Ecto neural progenitor cell (in vitro differentiated cells): ENCODE measurements at regions not wholly inside any gene's neighbourhood (a gene's known extent, or its start where the extent isn't known, plus 50 kb on each side); places are given as distances from the start of the nearest gene placed in this dataset.
A peak's percentile ranks its signal among the peaks of the same experiment; 100 is the strongest.
"Not testable (repeated sequence)": the region's sequence is repeated elsewhere in the genome, so short reads cannot be mapped to it uniquely, and the experiment has no call there.

Experiments used
- DNase-seq: peaks from one replicate; pipeline ENCODE4 v3.0.0-alpha.2; 2018; ENCODE audit warnings: low spot score

DNA sequence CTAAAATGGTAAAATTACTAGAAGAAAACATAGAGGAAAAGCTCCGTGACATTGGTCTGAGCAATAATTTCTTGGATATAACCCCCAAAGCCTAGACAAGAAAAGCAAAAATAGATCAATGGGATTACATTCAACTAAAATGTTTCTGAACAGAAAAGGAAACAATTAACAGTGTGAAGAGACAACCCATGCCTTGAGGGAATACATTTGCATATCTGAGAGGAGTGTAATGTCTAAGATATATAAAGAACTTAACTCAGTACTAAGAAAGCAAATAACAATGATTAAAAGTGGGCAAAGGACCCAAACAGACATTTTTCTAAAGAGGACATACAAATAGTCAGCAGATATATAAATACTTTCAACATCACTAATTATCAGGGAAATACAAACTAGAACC lies 206.2 kb downstream of the VAPA start:
- no peak for DNase-seq

DNA sequence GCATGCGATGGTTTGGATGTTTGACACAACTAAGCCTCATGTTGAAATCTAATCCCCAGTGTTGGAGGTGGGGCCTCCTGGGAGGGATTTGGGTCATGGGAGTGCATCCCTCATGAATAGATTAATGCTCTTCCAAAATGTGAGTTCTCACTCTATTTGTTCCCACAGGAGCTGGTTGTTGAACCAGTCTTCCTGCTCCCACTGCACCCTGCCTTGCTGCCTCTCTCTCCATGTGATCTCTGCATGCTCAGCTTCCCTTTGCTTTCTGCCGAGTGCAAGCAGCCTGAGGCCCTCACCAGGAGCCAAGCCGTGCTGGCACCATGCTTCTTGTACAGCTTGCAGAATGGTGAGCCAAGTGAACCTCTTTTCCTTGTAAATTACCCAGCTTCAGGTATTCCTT lies 206.8 kb downstream of the VAPA start:
- DNase-seq: no peak

DNA sequence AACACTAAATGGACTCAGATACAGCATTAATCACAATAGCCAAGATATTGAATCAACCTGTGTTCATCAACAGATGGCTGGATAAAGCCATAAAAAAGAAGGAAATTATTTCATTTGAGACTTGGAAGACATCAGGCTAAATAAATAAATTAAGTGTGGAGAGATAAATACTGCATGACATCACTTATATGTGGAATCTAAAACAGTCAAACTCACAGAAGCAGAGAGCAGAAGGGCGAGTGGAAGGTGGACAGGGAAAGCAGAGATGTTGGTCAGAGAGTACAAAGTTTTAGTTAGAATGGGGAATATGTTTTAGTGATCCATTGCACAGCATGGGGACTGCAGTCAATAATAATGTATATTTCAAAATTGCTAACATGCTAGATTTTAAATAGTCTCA lies 207.2 kb downstream of the VAPA start:
- DNase-seq: no peak

DNA sequence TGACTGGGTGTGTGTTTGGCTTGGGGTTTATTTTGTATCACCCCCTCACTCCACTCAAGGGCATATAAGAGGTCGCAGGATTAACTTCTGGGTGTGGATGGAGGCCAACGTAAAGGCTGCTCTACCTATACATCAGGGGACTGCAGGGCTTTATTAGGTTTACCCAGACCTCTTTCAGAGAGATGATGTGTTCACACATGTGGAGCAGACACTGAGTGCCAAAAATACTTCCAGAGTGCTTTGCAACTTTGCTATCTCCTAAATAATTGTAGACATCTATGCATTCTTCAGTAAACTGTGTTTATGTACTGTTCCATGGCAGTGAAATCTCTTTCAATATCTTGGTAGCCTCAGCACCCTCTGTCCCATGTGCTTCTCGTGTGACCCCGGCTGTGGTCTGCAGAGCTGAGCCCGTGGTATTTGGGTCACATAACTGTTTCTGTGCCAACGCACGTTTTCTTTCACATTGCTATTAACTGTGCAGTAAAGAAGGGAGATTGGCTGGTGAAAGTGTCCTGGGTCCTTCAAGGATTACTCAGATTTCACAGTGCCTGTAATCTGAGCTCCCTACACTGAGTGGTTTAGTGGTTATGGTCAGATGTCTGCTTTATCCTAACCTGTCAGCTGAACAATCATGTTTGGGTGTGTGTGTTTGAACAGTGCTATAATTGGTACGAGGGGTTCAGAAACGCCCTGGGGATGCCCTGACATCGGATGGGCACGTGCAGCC lies 208.1 kb downstream of the VAPA start:
- no peak for DNase-seq

DNA sequence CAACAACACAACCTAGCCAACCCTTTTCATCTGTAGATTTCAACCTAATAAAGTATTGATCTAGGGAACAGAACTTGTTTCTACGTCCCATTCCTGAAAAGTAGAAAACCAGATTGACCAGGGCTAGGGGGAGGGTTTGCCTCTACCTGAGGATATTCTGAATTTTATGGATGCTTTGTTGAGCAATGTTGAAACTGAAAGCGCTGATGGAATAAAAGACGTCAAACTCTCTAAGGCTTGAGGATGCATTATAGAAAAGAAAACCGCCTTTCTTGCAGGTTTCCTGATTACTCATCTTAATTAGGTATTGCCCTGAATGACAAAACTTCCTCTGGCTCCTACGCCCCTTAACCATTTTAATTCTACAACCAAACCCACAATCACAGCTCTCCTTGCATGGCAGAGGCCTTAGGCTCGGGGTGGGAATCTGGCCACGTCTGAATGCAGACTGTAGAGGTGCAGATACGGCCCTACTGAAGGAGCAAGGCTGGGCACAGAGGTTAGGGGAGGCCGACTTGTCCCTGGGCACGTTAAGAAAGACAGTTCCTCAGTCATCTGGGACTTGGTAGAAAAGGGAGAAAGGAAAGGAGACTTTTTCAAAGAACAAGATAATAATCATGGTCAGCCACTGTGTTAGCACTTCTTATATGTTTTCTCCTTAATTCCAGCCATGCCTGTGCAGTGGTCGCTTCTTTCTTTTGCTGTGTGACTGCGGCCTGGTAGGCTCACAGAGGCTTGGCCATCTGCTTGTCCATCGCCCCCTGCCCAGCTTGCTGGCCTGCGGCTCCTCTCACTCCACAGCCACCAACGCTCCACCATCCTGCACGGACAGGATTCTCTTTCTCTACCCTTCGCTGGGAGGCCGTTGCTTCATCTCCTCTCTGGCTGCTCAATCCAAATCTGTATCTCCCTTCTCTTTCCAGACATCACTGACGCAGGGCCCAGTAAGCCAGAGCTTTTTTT lies 209.5 kb downstream of the VAPA start:
- no peak for DNase-seq

DNA sequence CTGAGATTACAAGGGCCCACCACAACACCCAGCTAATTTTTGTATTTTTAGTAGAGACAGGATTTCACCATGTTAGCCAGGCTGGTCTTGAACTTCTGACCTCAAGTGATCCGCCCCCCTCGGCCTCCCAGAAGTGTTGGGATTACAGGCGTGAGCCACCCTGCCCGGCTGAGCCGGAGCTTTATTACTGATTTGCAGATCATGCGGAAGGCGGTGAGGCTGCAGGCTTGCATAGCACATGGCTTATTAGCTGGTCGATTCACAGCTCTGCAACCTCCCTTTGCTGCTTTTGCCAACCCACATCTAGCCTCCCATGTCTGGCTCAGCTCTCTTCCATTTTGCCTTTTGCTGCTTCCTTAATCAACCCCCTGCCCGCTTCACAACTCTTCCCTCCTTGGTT lies 210.3 kb downstream of the VAPA start:
- no peak for DNase-seq

DNA sequence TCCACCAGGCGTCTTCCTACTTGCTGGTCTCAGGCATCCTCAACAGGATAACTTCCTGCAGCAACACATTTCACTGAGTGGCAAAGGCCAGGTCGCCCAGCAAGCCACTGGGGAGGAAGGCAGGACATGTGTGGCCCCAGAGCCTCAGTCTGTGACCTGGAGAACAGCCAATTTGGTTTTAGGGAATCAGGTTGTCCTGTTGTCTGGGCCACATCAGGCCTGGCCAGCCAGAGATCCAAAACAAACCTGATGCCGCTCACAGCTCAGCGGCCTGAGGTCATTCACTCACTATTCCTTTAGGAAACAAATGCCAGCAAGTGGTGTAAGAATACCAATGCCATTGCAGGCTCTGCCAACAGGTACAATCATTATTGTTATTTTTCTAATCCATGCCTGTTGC lies 210.7 kb downstream of the VAPA start:
- DNase-seq: no peak

DNA sequence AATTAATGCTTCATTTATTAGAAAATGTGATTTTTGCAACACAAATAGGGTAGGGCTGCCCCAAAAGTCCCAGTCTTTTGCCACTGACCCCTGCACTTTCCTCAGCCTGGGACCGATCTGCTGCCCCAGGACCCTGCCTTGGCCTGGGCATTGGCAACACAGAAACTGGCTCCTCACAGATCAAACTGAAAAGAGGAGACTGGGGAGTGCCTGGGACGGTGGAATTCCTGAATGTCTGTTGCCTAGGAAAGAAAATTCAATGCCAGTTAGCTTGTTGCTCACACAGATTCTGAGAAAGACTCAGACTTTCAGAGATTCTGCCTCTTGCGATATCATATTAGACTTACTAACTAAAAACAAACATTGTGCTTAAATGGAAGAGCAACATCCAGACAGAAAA lies 211.2 kb downstream of the VAPA start:
- no peak for DNase-seq

DNA sequence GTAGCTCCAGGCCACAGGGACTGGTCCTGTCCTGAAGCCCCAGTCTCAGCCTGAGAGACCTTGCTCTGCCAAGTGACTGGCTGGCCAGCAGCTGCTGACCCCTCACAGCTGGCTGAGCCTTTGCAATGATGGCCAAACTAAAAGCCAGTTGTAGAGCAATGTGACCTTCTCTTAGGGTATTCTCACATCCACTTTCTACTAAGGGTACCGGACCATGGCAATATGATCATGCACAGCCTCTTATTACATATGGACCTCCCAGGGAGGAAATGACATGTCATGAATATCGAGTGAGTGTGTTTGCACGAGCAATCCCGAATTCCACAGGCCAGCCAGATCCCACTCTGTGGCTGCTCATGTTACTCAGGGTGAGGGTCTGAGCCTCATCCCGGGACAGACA lies 213.9 kb downstream of the VAPA start:
- DNase-seq: no peak

DNA sequence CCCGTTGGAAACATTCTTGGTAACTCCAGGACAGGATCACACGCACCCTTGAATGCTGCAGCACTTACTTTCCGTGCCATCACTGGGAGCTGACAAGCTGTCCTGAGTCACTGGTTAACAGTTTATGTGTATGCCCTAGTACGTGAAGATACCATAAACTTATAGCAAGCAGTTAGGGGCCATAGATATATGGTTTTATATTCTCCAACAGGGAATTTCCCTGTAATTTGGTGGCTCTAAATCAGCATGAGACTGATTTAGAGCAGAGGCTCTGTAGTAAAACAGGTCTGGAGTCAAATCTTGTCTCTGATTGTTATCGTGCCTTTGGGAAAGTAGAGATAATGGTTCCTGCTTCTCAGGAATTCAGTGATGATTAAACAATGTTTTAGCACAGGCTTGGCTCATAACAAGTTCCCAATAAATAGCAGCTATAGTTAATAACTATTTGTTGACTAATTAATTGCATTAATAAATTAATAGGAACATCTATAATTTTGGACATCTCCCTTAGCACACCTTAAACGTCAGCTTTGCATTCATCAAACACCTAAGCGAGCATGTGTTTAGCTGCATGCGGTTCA lies 215.2 kb downstream of the VAPA start:
- no peak for DNase-seq

DNA sequence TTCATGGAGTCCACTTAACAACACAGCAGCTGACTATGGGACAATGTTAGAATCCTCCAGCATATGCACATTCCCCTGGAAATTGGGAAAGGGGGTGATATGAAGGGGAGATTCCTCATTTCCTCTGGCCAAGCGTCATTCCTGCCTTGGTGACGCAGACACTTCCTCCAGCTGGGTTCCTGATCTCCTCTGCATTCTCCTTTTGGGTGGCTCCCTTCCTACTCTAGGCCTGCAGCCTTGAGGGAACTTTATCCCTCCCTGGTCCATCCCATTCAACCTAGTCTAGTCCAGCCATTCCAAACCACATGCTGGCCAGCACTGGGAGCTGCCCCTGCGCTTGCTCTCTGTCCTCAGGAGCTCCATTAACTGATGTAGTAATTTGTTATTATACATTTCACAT lies 216.8 kb downstream of the VAPA start:
- no peak for DNase-seq

DNA sequence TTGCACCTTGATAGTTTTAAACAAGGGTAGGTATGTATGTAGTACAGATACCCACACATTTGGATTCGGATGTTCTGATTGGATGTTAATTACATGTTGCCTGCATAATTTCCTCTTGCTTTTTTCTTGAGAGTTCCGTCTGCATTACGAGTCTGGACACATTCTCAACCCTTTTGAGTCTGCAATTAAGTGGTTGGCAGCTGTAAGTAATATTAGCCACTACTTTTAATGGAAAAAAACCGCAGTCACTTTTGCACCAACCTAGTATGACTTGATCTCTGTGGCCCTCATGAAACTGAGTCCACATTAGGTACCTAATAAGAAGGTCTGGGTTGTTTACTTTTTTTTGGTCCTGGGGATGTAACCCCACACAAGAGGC lies 217.3 kb downstream of the VAPA start:
- DNase-seq: no peak

DNA sequence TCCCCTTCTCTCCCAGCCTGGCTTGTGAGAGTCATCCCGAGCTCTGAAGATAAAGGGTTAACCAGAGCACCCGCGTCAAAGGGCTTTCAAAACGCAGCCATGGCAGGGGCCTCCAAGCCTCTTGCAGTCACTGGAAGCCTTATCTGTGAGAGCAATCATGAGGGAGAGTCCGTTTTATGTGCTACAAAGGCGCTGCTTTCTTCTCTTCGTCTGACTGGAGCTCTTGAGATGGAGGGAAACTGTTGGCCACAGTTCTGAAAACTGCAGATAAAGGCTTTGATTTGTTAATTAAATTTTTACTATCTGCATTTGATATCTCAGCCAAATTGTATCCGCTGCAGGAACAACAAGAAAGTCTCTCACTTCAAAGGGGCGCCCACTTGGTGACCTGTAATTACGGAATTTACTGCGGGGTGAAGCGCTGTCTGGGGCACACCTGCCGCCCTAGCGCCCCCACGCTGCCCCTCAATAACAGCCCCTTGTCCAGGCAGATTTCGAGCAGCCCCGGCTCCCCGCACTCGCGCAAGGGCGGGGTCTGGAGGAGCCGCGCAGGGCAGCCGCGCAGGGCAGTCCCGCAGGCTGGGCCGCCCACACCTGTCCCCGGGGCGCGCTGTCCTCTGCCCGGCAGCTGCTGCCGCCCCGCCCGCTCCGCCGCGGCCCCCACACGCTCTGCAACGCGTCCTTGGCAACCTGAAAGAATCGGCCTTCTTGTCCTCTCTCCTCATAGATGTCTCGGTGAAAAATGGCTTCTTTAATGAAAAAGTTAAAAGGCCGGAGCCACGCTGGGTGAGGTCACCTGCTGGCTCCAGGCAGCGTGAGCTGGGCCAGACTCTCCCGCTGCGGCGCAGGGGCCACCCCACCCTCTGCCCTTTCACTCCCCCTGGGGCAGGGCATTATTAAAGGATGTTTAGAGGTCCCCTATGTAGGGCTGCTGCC lies 217.9 kb downstream of the VAPA start:
- DNase-seq: peak; percentile 77

DNA sequence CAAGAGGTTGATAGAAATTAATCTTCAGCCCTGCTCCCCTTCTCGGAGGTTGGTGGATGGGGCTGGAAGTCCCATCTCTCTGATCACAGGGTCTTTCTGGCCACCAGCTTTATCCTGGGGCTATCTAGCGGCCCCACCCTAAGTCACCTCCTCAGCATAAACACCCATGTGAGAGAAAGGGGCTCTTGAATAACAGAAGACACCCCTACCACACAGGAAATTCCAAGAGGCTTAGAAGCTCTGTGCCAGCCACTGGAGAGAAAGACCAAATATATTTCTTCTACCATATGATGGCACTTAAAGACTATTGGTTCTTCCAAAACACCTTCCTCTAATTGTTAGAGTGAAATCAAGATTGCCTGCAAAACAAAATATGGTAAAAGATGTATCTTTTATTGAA lies 219.7 kb downstream of the VAPA start:
- no peak for DNase-seq

DNA sequence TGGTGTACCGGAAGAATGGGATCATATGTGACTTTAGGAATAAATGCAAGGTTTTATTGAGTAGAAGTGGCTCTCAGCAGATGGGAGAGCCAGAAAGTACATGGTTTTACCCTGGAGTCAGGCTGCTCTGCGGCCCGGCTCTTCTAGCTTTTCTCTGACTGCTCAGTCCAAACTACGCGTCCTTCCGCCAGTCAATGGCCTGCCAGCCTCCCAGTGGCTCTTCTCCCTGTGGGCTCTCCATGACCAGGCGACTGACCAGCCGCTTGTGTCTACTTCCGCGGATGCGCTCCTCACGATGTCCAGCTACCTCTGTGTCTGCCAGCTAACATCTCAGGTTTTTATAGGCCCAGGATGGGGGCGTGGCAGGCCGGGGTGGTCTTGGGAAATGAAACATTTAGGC lies 220.4 kb downstream of the VAPA start:
- no peak for DNase-seq

DNA sequence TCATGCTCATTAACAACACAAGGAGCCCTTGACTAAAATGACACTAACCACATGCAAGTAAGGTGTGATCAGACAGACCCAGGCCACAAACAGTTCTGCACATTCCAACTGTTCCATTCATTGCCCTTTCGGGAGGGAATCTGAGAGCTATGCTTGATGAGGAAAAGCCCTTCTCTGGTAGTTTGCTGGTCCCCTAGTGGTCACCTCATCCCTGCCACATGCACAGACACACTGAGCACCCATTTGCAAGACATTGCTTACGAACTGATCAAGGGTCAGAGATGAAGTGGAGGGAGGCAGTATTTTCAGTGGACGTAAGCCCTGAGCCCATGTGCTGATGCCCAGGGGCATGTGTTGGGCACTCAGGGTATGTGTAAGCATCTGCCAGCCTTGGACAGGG lies 220.9 kb downstream of the VAPA start:
- not testable (repeated sequence) for DNase-seq

DNA sequence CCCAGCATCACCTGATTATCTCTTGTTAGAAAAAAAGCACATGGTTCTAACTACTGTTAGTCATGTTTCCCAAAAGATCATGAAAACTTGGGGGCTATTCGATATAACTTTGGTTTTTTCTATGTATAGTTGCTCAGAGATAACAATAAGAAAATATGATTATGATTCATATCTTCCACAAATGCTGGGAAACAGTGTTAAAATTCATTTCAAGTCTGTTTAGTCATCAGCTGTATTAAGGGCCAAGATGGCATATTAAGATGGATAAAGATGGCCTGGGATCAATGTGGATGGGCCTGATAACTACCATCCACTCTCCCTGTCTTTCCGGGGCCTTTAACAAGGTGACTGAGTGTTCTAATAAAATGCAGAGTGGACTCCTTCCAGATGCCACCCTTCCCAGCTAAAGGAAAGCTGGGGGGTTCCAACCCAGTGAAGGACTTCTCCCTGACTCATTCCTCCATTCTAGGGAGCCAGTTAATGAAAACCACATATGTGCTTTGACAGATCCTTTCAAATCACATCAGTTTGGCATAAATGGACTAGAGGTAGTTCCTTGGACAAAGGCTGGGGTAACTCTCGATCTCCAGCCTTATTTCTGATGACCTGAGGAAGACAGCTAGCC lies 221.6 kb downstream of the VAPA start:
- DNase-seq: no peak

DNA sequence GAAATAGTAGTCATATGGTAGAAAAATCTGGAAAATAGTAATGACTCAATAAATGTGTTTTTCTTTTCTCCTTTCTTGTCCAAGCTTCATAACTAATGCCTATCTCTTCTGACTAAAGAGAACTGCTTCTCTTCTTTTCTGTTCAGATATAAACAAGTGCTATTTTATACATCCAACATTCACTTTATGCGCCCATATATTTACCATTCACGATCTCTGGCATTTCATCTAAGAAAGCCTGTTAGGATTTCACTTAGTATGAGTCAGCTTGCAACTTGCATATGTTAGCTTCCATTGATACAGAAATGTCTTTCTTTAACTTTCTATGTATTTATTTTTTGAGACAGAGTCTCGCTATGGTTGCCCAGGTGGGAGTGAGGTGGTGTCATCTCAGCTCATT lies 224.9 kb downstream of the VAPA start:
- DNase-seq: no peak

DNA sequence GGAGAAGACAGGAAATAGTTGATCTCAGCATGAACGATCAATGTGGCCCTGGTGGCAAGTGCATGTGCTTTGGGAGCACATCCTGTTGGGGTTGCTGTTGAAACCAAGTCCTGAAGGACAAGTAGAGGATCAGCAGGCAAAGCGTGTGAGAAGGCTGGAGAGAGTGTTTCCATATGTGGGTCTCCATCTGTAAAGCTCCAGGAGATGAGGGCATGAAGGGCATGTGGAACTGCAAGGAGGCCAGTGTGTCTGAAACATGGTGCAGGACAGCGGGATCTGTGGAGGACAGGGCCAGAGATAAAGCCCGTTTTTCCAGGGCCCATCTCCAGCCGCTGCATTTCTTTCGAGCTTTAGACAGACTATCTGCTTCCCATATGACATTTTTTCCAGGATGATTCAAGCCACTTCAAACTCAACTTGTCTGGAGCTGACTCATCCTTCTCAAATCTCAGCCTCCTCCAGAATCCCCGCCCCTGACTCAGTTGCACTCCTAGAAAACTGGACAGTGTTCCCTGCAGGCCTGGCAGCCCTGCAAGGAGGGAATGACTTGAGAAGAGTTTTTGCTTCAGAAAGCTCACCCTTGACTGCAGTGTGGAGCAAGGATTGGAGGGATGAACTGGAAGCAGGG lies 226.1 kb downstream of the VAPA start:
- DNase-seq: no peak

DNA sequence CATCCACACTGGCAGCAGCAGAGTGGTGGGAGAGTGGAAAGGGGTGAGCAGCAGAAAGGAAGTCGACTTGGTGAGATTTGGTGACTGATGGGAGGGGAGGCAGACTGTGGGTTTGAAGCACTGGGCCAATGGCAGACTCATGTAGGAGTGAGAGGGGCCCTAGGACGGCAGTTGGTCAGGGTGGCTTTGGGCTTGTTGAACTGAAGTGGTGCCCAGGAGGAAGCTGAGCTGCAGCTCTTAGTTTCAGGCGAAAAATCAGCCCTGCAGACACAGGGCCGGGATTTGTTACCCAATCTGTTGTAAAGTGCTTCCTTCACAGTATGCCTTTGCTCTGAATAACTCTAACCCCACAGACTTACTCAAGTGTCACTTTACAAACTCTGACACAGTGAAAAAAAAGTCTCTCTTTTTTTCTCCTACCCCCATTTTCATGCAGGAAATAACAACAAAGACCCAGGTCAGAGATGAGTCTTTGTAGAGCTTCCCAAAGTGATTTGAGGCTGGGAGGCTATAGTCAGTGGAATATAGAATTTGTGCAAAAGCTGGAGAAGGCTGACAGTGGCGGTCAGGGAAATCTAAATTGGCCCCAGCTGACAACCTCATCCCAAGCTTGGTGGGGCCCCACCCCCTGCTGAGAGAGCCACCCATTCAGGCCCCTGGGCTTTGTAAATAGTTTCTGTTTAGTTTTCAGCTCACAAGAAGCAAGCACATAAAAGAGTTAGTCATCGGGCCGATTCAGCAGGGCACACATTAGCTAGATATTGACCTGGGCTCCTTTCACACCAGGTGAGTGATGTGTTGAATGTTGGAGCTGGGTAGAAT lies 226.9 kb downstream of the VAPA start:
- no peak for DNase-seq
